WTC11 (cell line): ENCODE measurements at regions not wholly inside any gene's neighbourhood (a gene's known extent, or its start where the extent isn't known, plus 50 kb on each side); places are given as distances from the start of the nearest gene placed in this dataset.

Experiments
- ATAC-seq: fragments of 200-7000 bp; cut with Tn5 transposase; 2 replicates; pipeline ENCODE4 v1.10.0; 2021; ENCODE audit warnings: mild to moderate bottlenecking, moderate library complexity
- CTCF ChIA-PET: fragments of 300-600 bp; sonication (Branson Sonifier 250); formaldehyde crosslinking; loops from one replicate; lab custom pipeline; 2021; ENCODE audit warnings: antibody characterized with exemption; lab: Charles Lee
- POLR2A ChIA-PET: fragments of 350-600 bp; sonication (Branson Sonifier 250); formaldehyde crosslinking; loops from one replicate; lab custom pipeline; 2021; ENCODE audit warnings: antibody characterized with exemption; lab: Charles Lee
- DNase-seq: peaks from one replicate; pipeline ENCODE4 v3.0.0; 2021; ENCODE audit warnings: low spot score
- H3K27ac Mint-ChIP-seq: 2 replicates; pipeline ENCODE4 v1.8.0; 2021; ENCODE audit warnings: mixed read lengths
- H3K27me3 Mint-ChIP-seq: 2 replicates; pipeline ENCODE4 v1.8.0; 2021; ENCODE audit warnings: low read depth, mild to moderate bottlenecking, moderate library complexity, mixed read lengths
- H3K36me3 Mint-ChIP-seq: 2 replicates; pipeline ENCODE4 v1.8.0; 2021; ENCODE audit warnings: mixed read lengths
- H3K4me1 Mint-ChIP-seq: 2 replicates; pipeline ENCODE4 v1.8.0; 2022; ENCODE audit warnings: mixed read lengths
- H3K4me3 Mint-ChIP-seq: 2 replicates; pipeline ENCODE4 v1.8.0; 2021; ENCODE audit warnings: mild to moderate bottlenecking, moderate library complexity, mixed read lengths
- H3K9me3 Mint-ChIP-seq: 2 replicates; pipeline ENCODE4 v1.8.0; 2021; ENCODE audit warnings: mixed read lengths
- CREB1 ChIP-seq: sonication (generic); formaldehyde crosslinking; IDR thresholded peaks from 2 replicates; pipeline ENCODE4 v1.8.0; 2023; ENCODE audit warnings: mild to moderate bottlenecking, missing genetic modification reagents
- CREM ChIP-seq: sonication (generic); formaldehyde crosslinking; IDR thresholded peaks from 2 replicates; pipeline ENCODE4 v1.8.1; 2022; ENCODE audit warnings: mild to moderate bottlenecking, missing genetic modification reagents, moderate library complexity
- ELF4 ChIP-seq: sonication (generic); formaldehyde crosslinking; IDR thresholded peaks from 2 replicates; pipeline ENCODE4 v1.8.1; 2022; ENCODE audit warnings: low read depth, mild to moderate bottlenecking, moderate library complexity, missing genetic modification reagents
- EMX1 ChIP-seq: fragments of 250-450 bp; sonication (Bioruptor Pico); IDR thresholded peaks from 2 replicates; pipeline ENCODE4 v1.8.0; 2021; ENCODE audit warnings: mild to moderate bottlenecking
- ESRRA ChIP-seq: sonication (generic); formaldehyde crosslinking; IDR thresholded peaks from 2 replicates; pipeline ENCODE4 v1.8.1; 2022; ENCODE audit warnings: mild to moderate bottlenecking, missing genetic modification reagents, borderline replicate concordance
- GABPB1 ChIP-seq: sonication (generic); formaldehyde crosslinking; IDR thresholded peaks from 2 replicates; pipeline ENCODE4 v1.8.1; 2023; ENCODE audit warnings: mild to moderate bottlenecking, missing genetic modification reagents
- NR2C2 ChIP-seq: sonication (generic); formaldehyde crosslinking; IDR thresholded peaks from 2 replicates; pipeline ENCODE4 v1.8.0; 2022; ENCODE audit warnings: mild to moderate bottlenecking, missing genetic modification reagents
- NR3C1 ChIP-seq: sonication (generic); formaldehyde crosslinking; conservative IDR thresholded peaks from 2 replicates; pipeline ENCODE4 v1.8.1; 2023; ENCODE audit warnings: low read depth, mild to moderate bottlenecking, missing genetic modification reagents
- RELA ChIP-seq: sonication (generic); formaldehyde crosslinking; IDR thresholded peaks from 2 replicates; pipeline ENCODE4 v1.8.1; 2022; ENCODE audit warnings: missing genetic modification reagents, mild to moderate bottlenecking, borderline replicate concordance
- SP1 ChIP-seq: sonication (generic); formaldehyde crosslinking; conservative IDR thresholded peaks from 2 replicates; pipeline ENCODE4 v1.8.1; 2022; ENCODE audit warnings: missing genetic modification reagents
- TCF7 ChIP-seq: sonication (generic); formaldehyde crosslinking; IDR thresholded peaks from 2 replicates; pipeline ENCODE4 v1.8.0; 2022; ENCODE audit warnings: mild to moderate bottlenecking, low read depth, missing genetic modification reagents, moderate library complexity
- TEAD1 ChIP-seq: sonication (generic); formaldehyde crosslinking; IDR thresholded peaks from 2 replicates; pipeline ENCODE4 v1.8.0; 2022; ENCODE audit warnings: mild to moderate bottlenecking, missing genetic modification reagents
- TP53 ChIP-seq: sonication (generic); formaldehyde crosslinking; IDR thresholded peaks from 2 replicates; pipeline ENCODE4 v1.8.1; 2023; ENCODE audit warnings: mild to moderate bottlenecking, missing genetic modification reagents
- ZNF416 ChIP-seq: fragments of 250-450 bp; sonication (Bioruptor Pico); IDR thresholded peaks from 2 replicates; pipeline ENCODE4 v1.9.0; 2021; ENCODE audit warnings: mild to moderate bottlenecking, inconsistent platforms
- TF ChIP-seq, protein P1 (sequence below): fragments of 250-450 bp; sonication (Bioruptor Pico); IDR thresholded peaks from 2 replicates; pipeline ENCODE4 v1.9.0; 2021; ENCODE audit warnings: mild to moderate bottlenecking, borderline replicate concordance
- TF ChIP-seq, protein P2 (sequence below): sonication (generic); formaldehyde crosslinking; IDR thresholded peaks from 2 replicates; pipeline ENCODE4 v1.8.1; 2023; ENCODE audit warnings: mild to moderate bottlenecking, missing genetic modification reagents, moderate library complexity
- TF ChIP-seq, protein P3 (sequence below): fragments of 200-600 bp; IDR thresholded peaks from 2 replicates; pipeline ENCODE4 v1.8.0; 2022; ENCODE audit warnings: antibody characterized with exemption
- TF ChIP-seq, protein P4 (sequence below): sonication (generic); formaldehyde crosslinking; IDR thresholded peaks from 2 replicates; pipeline ENCODE4 v1.8.0; 2023; ENCODE audit warnings: missing genetic modification reagents
- TF ChIP-seq, protein P5 (sequence below): sonication (generic); formaldehyde crosslinking; IDR thresholded peaks from 2 replicates; pipeline ENCODE4 v1.8.1; 2023; ENCODE audit warnings: mild to moderate bottlenecking, missing genetic modification reagents
- TF ChIP-seq, protein P6 (sequence below): fragments of 250-450 bp; sonication (Bioruptor Pico); IDR thresholded peaks from 2 replicates; pipeline ENCODE4 v1.9.0; 2021; ENCODE audit warnings: mild to moderate bottlenecking
- TF ChIP-seq, protein P7 (sequence below): sonication (generic); formaldehyde crosslinking; IDR thresholded peaks from 2 replicates; pipeline ENCODE4 v1.8.0; 2022; ENCODE audit warnings: missing genetic modification reagents

DNA sequence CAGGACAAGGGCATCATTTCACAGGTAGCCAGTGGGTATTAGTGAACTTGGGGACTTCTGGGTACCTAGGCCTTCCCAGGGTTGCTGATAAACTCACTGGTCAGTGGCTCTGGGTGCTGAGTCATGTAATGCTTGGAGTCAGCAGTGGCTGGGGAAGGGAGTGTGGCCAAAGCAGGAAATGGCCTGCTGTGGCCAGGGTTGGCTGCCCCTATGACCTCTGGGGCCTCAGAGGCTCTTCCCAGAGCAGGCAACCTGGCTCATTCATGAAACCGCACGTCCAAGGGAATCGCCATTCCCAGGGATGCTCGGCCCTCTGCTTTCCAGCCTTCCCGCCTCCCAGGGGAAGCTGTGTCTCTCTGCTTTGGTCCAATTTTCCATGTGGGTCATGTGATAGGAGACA, 294.9 kb downstream of the DYSF start:
- Mint-ChIP-seq H3K4me3 (no peak overlapping the region), H3K27ac (no peak overlapping the region), H3K4me1 (peaks cover 17% of the 10 kb centered on the region), H3K36me3 (peaks cover 3% of the 10 kb centered on the region; the same call in 1 of the 2 replicates), H3K9me3 (peaks cover 13% of the 10 kb centered on the region), H3K27me3 (no peaks in the 10 kb centered on the region)
- ATAC-seq (no peak), DNase-seq (no peak)
- ChIA-PET POLR2A (no interaction called here), CTCF (no interaction called here)
- TF ChIP-seq, protein P1, sequence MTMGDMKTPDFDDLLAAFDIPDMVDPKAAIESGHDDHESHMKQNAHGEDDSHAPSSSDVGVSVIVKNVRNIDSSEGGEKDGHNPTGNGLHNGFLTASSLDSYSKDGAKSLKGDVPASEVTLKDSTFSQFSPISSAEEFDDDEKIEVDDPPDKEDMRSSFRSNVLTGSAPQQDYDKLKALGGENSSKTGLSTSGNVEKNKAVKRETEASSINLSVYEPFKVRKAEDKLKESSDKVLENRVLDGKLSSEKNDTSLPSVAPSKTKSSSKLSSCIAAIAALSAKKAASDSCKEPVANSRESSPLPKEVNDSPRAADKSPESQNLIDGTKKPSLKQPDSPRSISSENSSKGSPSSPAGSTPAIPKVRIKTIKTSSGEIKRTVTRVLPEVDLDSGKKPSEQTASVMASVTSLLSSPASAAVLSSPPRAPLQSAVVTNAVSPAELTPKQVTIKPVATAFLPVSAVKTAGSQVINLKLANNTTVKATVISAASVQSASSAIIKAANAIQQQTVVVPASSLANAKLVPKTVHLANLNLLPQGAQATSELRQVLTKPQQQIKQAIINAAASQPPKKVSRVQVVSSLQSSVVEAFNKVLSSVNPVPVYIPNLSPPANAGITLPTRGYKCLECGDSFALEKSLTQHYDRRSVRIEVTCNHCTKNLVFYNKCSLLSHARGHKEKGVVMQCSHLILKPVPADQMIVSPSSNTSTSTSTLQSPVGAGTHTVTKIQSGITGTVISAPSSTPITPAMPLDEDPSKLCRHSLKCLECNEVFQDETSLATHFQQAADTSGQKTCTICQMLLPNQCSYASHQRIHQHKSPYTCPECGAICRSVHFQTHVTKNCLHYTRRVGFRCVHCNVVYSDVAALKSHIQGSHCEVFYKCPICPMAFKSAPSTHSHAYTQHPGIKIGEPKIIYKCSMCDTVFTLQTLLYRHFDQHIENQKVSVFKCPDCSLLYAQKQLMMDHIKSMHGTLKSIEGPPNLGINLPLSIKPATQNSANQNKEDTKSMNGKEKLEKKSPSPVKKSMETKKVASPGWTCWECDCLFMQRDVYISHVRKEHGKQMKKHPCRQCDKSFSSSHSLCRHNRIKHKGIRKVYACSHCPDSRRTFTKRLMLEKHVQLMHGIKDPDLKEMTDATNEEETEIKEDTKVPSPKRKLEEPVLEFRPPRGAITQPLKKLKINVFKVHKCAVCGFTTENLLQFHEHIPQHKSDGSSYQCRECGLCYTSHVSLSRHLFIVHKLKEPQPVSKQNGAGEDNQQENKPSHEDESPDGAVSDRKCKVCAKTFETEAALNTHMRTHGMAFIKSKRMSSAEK (CRISPR knock-in tag) = no peak
- TF ChIP-seq, protein P2, sequence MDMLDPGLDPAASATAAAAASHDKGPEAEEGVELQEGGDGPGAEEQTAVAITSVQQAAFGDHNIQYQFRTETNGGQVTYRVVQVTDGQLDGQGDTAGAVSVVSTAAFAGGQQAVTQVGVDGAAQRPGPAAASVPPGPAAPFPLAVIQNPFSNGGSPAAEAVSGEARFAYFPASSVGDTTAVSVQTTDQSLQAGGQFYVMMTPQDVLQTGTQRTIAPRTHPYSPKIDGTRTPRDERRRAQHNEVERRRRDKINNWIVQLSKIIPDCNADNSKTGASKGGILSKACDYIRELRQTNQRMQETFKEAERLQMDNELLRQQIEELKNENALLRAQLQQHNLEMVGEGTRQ (CRISPR knock-in tag) = no peak
- TF ChIP-seq, protein P3, sequence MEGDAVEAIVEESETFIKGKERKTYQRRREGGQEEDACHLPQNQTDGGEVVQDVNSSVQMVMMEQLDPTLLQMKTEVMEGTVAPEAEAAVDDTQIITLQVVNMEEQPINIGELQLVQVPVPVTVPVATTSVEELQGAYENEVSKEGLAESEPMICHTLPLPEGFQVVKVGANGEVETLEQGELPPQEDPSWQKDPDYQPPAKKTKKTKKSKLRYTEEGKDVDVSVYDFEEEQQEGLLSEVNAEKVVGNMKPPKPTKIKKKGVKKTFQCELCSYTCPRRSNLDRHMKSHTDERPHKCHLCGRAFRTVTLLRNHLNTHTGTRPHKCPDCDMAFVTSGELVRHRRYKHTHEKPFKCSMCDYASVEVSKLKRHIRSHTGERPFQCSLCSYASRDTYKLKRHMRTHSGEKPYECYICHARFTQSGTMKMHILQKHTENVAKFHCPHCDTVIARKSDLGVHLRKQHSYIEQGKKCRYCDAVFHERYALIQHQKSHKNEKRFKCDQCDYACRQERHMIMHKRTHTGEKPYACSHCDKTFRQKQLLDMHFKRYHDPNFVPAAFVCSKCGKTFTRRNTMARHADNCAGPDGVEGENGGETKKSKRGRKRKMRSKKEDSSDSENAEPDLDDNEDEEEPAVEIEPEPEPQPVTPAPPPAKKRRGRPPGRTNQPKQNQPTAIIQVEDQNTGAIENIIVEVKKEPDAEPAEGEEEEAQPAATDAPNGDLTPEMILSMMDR = no peak
- TF ChIP-seq TCF7 (no peak), CREM (CRISPR knock-in tag) (no peak), RELA (CRISPR knock-in tag) (no peak), CREB1 (CRISPR knock-in tag) (no peak)
- TF ChIP-seq, protein P4, sequence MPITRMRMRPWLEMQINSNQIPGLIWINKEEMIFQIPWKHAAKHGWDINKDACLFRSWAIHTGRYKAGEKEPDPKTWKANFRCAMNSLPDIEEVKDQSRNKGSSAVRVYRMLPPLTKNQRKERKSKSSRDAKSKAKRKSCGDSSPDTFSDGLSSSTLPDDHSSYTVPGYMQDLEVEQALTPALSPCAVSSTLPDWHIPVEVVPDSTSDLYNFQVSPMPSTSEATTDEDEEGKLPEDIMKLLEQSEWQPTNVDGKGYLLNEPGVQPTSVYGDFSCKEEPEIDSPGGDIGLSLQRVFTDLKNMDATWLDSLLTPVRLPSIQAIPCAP (CRISPR knock-in tag) = no peak
- TF ChIP-seq, protein P5, sequence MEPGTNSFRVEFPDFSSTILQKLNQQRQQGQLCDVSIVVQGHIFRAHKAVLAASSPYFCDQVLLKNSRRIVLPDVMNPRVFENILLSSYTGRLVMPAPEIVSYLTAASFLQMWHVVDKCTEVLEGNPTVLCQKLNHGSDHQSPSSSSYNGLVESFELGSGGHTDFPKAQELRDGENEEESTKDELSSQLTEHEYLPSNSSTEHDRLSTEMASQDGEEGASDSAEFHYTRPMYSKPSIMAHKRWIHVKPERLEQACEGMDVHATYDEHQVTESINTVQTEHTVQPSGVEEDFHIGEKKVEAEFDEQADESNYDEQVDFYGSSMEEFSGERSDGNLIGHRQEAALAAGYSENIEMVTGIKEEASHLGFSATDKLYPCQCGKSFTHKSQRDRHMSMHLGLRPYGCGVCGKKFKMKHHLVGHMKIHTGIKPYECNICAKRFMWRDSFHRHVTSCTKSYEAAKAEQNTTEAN (CRISPR knock-in tag) = no peak
- TF ChIP-seq, protein P6, sequence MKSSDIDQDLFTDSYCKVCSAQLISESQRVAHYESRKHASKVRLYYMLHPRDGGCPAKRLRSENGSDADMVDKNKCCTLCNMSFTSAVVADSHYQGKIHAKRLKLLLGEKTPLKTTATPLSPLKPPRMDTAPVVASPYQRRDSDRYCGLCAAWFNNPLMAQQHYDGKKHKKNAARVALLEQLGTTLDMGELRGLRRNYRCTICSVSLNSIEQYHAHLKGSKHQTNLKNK (CRISPR knock-in tag) = no peak

DNA sequence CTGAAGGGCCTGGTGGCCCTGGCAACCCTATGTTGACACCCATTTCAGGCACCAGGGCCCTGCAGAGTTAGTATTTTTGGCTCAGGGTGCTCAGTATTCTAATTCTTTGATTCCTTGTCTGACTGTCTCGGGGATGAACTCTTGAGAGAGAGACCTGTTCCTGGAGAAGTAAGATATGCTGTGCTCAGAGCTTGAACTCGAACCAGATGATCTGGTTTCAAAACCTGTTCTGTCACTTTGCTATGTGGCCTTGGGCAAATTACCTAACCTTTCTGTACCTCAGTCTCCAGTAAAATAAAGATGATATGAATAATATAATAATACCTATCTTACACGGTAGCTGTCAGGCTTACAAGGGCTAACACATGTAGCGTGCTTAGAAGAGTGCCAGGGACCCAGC, 294.2 kb downstream of the DYSF start:
- H3K4me1 Mint-ChIP-seq = peaks cover 17% of the 10 kb centered on the region
- H3K36me3 Mint-ChIP-seq = peaks cover 3% of the 10 kb centered on the region; the same call in 1 of the 2 replicates
- H3K4me3 Mint-ChIP-seq = no peak overlapping the region
- DNase-seq = no peak
- CTCF ChIA-PET = no interaction called here
- H3K27me3 Mint-ChIP-seq = no peaks in the 10 kb centered on the region
- H3K9me3 Mint-ChIP-seq = peaks cover 13% of the 10 kb centered on the region
- no peak overlapping the region for H3K27ac Mint-ChIP-seq
- POLR2A ChIA-PET = no interaction called here
- ATAC-seq = no peak
- TF ChIP-seq RELA (CRISPR knock-in tag) (no peak), ZNF416 (no peak), SP1 (CRISPR knock-in tag) (no peak), TEAD1 (no peak), ELF4 (CRISPR knock-in tag) (no peak), NR3C1 (CRISPR knock-in tag) (no peak), TP53 (CRISPR knock-in tag) (no peak), EMX1 (CRISPR knock-in tag) (no peak), GABPB1 (CRISPR knock-in tag) (no peak), NR2C2 (CRISPR knock-in tag) (no peak), ESRRA (CRISPR knock-in tag) (no peak)
- TF ChIP-seq, protein P5 (CRISPR knock-in tag) = no peak
- TF ChIP-seq, protein P7, sequence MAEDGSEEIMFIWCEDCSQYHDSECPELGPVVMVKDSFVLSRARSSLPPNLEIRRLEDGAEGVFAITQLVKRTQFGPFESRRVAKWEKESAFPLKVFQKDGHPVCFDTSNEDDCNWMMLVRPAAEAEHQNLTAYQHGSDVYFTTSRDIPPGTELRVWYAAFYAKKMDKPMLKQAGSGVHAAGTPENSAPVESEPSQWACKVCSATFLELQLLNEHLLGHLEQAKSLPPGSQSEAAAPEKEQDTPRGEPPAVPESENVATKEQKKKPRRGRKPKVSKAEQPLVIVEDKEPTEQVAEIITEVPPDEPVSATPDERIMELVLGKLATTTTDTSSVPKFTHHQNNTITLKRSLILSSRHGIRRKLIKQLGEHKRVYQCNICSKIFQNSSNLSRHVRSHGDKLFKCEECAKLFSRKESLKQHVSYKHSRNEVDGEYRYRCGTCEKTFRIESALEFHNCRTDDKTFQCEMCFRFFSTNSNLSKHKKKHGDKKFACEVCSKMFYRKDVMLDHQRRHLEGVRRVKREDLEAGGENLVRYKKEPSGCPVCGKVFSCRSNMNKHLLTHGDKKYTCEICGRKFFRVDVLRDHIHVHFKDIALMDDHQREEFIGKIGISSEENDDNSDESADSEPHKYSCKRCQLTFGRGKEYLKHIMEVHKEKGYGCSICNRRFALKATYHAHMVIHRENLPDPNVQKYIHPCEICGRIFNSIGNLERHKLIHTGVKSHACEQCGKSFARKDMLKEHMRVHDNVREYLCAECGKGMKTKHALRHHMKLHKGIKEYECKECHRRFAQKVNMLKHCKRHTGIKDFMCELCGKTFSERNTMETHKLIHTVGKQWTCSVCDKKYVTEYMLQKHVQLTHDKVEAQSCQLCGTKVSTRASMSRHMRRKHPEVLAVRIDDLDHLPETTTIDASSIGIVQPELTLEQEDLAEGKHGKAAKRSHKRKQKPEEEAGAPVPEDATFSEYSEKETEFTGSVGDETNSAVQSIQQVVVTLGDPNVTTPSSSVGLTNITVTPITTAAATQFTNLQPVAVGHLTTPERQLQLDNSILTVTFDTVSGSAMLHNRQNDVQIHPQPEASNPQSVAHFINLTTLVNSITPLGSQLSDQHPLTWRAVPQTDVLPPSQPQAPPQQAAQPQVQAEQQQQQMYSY = no peak
